OCI-LY1 (cell line): ENCODE measurements at regions not wholly inside any gene's neighbourhood (a gene's known extent, or its start where the extent isn't known, plus 50 kb on each side); places are given as distances from the start of the nearest gene placed in this dataset.

Experiments
- EZH2 ChIP-seq: fragments of 200-600 bp; sonication (generic), shearing (Covaris generic); IDR thresholded peaks from 2 replicates; pipeline ENCODE4 v1.8.0; 2017; ENCODE audit warnings: borderline replicate concordance, mixed run types, mild to moderate bottlenecking, antibody characterized with exemption, low read length, moderate library complexity, mixed read lengths
- TF ChIP-seq, protein P1 (sequence below): fragments of 200-600 bp; sonication (generic), shearing (Covaris generic); IDR thresholded peaks from 2 replicates; pipeline ENCODE4 v1.5.1; 2017; ENCODE audit warnings: mild to moderate bottlenecking, antibody characterized with exemption, low read length, moderate library complexity, mixed read lengths

DNA sequence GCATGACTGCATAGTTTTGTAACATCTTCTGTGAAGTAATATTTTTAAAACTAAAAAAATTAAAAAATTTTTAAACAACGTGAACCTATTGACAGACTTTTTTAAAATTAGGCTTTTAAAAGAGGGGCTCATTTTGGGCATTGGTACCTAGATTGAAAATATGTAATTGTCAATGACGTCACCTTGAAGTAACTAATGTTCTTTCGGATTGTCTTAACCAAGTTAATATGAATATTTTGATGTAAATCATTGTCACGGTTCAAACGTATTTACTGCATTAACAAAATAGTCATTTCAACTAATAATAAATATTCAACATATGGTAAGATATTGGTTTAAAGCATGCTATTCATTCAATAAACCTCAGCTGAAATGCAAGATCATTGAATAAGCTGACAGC is 719.8 kb downstream of the ANKRD7 start:
- TF ChIP-seq, protein P1, sequence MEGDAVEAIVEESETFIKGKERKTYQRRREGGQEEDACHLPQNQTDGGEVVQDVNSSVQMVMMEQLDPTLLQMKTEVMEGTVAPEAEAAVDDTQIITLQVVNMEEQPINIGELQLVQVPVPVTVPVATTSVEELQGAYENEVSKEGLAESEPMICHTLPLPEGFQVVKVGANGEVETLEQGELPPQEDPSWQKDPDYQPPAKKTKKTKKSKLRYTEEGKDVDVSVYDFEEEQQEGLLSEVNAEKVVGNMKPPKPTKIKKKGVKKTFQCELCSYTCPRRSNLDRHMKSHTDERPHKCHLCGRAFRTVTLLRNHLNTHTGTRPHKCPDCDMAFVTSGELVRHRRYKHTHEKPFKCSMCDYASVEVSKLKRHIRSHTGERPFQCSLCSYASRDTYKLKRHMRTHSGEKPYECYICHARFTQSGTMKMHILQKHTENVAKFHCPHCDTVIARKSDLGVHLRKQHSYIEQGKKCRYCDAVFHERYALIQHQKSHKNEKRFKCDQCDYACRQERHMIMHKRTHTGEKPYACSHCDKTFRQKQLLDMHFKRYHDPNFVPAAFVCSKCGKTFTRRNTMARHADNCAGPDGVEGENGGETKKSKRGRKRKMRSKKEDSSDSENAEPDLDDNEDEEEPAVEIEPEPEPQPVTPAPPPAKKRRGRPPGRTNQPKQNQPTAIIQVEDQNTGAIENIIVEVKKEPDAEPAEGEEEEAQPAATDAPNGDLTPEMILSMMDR: no peak
- no peak for TF ChIP-seq EZH2
